ENCODE measurements at regions not wholly inside any gene's neighbourhood (a gene's known extent, or its start where the extent isn't known, plus 50 kb on each side); places are given as distances from the start of the nearest gene placed in this dataset.

- TF ChIP-seq CTCF (IDR thresholded peaks at IDR 0.05; ENCODE audit: low read length) (no peak), EZH2 (IDR thresholded peaks at IDR 0.05; ENCODE audit: borderline replicate concordance, low read length) (no peak)
These were observed 112.9 kb upstream of the VCX start for GRCh38 chrX:7730071-7730470.
